Heart left ventricle (tissue), 13 donors: ENCODE measurements at regions not wholly inside any gene's neighbourhood (a gene's known extent, or its start where the extent isn't known, plus 50 kb on each side); places are given as distances from the start of the nearest gene placed in this dataset.

Experiments used
- CTCF ChIP-seq, 12 donors: fragments of 200-600 bp; sonication (generic) in 4 of 12; IDR thresholded peaks; one replicate each; pipeline versions ENCODE4 v1.5.0 to v1.8.0; 2018 to 2022; ENCODE audit warnings: antibody characterized with exemption in 12 of 12, mild to moderate bottlenecking in 5 of 12
- POLR2A ChIP-seq, 2 donors: fragments of 450-650 bp; IDR thresholded peaks; one replicate each; pipeline ENCODE4 v1.6.1; 2017; ENCODE audit warnings: antibody characterized with exemption in 2 of 2, mild to moderate bottlenecking in 2 of 2, moderate library complexity in 2 of 2
- donor health status: ischemic (EF 13 %, LVEDD 7.1; RV severe dilation, severe dysfunction).
- donor health status: DM: no; HTN: yes; CAD: no.
- donor health status: DM: no; HTN: no; CAD: no.
- donor health status: ischemic (EF 25% LVEDD 6.9; RV normal size, moderate dysfunction).
- donor health status: ischemic (EF 25% LVEDD 5.7; RV mildly dilated, moderate dysfunction).
- donor health status: ischemic (EF 35%, LVEDD 5.7; RV mildly dilated, moderate dysfunction).
- donor health status: nonischemic (EF 11% LVEDD 7.7; RV severe dilation, severe dysfunction).
- donor health status: DM: yes; HTN: yes; CAD: no.
- donor health status: PGD.
- donor health status: ischemic (EF 29% LVEDD 5.4; RV normal size, mild dysfunction).
- donor health status: nonischemic (EF 23%, LVEDD 6.1; RV moderate dilation, normal function).

DNA sequence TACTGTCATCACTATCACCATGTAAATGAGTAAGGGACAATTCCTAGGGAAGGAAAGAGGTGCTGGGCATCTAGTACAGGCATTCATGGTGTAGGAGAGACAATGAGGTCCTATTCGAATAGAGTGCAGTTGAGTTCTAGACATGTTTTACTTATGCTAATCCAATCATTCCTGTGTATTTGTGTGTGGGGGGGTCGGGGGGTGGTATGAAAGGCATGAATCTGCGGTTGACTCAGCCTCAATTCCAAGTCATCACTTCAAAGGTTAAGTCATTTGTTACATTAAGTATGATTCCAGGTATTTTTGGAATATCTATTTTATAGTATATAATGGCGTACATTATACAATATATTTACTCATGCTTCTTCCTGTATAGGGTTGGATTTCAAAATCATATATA is 163.1 kb upstream of the GALNT15 start:
- TF ChIP-seq CTCF (IDR thresholded peaks at IDR 0.05) (no peak), POLR2A (IDR thresholded peaks at IDR 0.05) (no peak)
